ENCODE measurements at regions not wholly inside any gene's neighbourhood (a gene's known extent, or its start where the extent isn't known, plus 50 kb on each side); places are given as distances from the start of the nearest gene placed in this dataset.

DNA sequence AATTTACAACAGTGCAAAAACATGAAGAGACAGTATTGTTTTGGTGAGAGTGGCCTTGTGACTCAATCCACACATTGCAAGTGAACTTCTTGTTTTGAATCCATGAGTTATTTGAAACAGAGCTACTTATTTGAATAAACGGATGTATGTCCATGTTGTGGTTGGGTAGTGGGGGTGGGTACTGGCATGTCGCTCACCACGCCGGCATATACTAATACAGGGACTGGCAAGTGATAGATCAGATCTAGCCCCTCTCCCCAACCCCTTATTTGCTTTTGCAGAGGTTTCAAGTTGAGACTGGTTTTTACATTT is 83.8 kb downstream of the EDEM1 start:
- TF ChIP-seq CTCF (IDR thresholded peaks at IDR 0.05), result no peak
- TF ChIP-seq POLR2A (IDR thresholded peaks at IDR 0.05), result no peak
